ENCODE measurements at regions not wholly inside any gene's neighbourhood (a gene's known extent, or its start where the extent isn't known, plus 50 kb on each side); places are given as distances from the start of the nearest gene placed in this dataset.

- no peak for TF ChIP-seq HDAC2 (IDR thresholded peaks at IDR 0.05)
- TF ChIP-seq PML (IDR thresholded peaks at IDR 0.05; ENCODE audit: low read length), result no peak
- no peak for TF ChIP-seq KDM1A (IDR thresholded peaks at IDR 0.05; ENCODE audit: borderline replicate concordance)
- no peak for TF ChIP-seq SMARCA5 (IDR thresholded peaks at IDR 0.05)
- no peak for TF ChIP-seq JUNB (IDR thresholded peaks at IDR 0.05)
- no peak for TF ChIP-seq POLR2A (IDR thresholded peaks at IDR 0.05; ENCODE audit: low read depth, low read length)
- no peak for TF ChIP-seq CTCF (IDR thresholded peaks at IDR 0.05 in 2 of 3, conservative IDR thresholded peaks at IDR 0.05 in 1 of 3; ENCODE audit: control insufficient read depth in 2 of 3, extremely low read depth in 1 of 3, insufficient read depth in 1 of 3, low read depth in 3 of 3, low read length in 3 of 3)
- TF ChIP-seq CEBPZ (IDR thresholded peaks at IDR 0.05; ENCODE audit: low read depth, low read length), result no peak
These were observed 157.7 kb upstream of the TMEM45B start for GRCh38 chr11:129657866-129658525.
